ENCODE measurements at regions not wholly inside any gene's neighbourhood (a gene's known extent, or its start where the extent isn't known, plus 50 kb on each side); places are given as distances from the start of the nearest gene placed in this dataset.

DNA sequence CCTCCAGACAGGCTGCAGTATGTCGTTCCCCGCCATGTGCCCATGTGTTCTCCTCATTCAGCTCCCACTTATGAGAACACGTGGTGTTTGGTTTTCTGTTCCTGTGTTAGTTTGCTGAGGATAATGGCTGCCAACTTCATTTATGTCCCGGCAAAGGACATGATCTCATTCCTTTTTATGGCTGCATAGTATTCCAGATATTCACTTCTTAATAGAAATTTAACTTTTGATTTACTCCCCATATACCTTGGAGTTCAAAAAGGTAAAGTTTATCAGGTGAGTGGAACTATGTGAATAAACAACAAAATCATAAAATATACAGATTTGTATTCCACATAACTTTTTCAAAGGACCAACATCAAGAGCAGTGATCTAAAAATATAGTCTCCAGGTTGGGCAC lies 372.6 kb downstream of the STK39 start:
- intact Hi-C loops (cut with DNase I, micrococcal nuclease): no loop called here
- TF ChIP-seq, protein P1, sequence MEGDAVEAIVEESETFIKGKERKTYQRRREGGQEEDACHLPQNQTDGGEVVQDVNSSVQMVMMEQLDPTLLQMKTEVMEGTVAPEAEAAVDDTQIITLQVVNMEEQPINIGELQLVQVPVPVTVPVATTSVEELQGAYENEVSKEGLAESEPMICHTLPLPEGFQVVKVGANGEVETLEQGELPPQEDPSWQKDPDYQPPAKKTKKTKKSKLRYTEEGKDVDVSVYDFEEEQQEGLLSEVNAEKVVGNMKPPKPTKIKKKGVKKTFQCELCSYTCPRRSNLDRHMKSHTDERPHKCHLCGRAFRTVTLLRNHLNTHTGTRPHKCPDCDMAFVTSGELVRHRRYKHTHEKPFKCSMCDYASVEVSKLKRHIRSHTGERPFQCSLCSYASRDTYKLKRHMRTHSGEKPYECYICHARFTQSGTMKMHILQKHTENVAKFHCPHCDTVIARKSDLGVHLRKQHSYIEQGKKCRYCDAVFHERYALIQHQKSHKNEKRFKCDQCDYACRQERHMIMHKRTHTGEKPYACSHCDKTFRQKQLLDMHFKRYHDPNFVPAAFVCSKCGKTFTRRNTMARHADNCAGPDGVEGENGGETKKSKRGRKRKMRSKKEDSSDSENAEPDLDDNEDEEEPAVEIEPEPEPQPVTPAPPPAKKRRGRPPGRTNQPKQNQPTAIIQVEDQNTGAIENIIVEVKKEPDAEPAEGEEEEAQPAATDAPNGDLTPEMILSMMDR (IDR thresholded peaks at IDR 0.05): no peak
- no peak for ATAC-seq

DNA sequence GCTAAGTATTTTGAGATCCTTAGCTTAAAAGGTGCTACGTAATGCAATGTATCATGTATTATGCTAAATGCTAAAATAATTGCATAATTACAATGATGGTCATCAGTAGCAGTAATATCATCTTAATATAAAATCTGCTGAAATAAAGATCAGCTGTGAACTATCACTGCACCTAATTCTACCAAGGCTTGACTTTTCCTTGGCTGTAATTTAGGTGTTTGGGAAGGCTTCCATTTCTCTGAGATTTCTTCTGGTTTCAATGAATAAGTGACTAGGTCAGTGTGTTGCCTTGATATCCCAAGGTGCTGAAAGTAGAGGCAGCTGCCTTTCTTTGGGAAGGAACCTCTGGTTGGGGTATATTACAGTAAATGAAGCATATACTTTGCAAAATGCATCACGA lies 376.1 kb downstream of the STK39 start:
- Histone ChIP-seq H3K9me3 (no peaks in the 10 kb centered on the region), H3K36me3 (ENCODE audit: low read depth) (no peaks in the 10 kb centered on the region), H3K4me3 (no peak overlapping the region), H3K4me1 (ENCODE audit: low read depth) (no peaks in the 10 kb centered on the region)
- TF ChIP-seq, protein P1 (IDR thresholded peaks at IDR 0.05): no peak
- intact Hi-C loops (cut with DNase I, micrococcal nuclease): no loop called here
- ATAC-seq (no peak), DNase-seq (no peak)

More for the DNA sequence above, 372.6 kb downstream of the STK39 start:
- Histone ChIP-seq H3K4me3 (no peak overlapping the region), H3K9me3 (no peaks in the 10 kb centered on the region), H3K36me3 (ENCODE audit: low read depth) (no peaks in the 10 kb centered on the region), H3K4me1 (ENCODE audit: low read depth) (no peaks in the 10 kb centered on the region)
- DNase-seq: no peak

DNA sequence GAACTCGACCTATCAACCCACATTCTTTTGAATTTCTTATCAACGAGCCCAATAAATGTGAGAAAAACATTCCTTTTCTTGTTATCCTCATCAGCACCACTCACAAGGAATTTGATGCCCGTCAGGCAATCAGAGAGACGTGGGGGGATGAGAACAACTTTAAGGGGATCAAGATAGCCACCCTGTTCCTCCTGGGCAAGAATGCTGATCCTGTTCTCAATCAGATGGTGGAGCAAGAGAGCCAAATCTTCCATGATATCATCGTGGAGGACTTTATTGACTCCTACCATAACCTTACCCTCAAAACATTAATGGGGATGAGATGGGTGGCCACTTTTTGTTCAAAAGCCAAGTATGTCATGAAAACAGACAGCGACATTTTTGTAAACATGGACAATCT lies 378.2 kb downstream of the STK39 start:
- no peak for DNase-seq
- no peak for ATAC-seq
- TF ChIP-seq, protein P1 (IDR thresholded peaks at IDR 0.05): no peak
- Histone ChIP-seq H3K36me3 (ENCODE audit: low read depth) (no peaks in the 10 kb centered on the region), H3K9me3 (no peaks in the 10 kb centered on the region), H3K4me3 (no peak overlapping the region), H3K4me1 (ENCODE audit: low read depth) (no peaks in the 10 kb centered on the region)
- intact Hi-C loops (cut with DNase I, micrococcal nuclease): no loop called here

DNA sequence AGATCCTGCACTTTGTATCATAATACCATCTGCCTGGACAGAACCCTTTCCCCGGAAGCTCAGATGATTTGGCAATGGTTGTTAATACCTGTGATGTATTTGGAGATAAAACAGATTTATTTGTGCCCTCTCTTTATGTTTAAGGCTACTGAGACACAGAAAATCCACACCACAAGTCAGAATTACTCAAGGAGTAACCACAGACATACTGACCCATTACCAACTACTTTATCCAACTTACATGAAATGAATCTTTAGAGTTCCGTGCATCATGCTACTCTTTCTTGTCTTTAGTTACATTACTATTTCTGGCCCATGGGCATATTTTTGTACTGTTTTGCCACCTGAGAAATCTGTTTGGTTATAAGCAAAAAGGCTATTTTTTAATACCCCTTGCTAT lies 384.0 kb downstream of the STK39 start:
- H3K36me3 ChIP-seq (ENCODE audit: low read depth): no peaks in the 10 kb centered on the region
- H3K4me3 ChIP-seq: no peak overlapping the region
- H3K9me3 ChIP-seq: no peaks in the 10 kb centered on the region
- DNase-seq (no peak), ATAC-seq (no peak)
- H3K4me1 ChIP-seq (ENCODE audit: low read depth): no peaks in the 10 kb centered on the region
- TF ChIP-seq, protein P1 (IDR thresholded peaks at IDR 0.05): no peak
- intact Hi-C loops (cut with DNase I, micrococcal nuclease): no loop called here

DNA sequence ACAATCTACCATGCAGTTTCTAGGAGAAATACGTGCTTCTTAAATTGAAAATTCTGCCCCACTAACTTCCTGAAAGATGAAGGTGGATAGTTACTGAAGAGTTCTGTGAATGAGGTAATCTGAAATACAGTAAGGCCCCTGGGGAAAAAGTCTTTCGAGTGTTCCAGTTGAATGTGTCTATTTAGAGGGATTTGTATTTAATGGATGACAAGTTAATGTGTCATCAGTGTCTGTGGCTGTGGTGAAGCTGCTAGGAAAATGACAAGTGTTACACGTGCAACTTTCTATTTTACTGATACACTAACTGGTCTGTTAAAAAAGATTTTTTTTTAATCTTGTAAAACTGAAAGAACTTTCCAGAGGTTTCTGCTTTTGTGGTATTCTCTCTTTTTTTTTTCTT lies 384.6 kb downstream of the STK39 start:
- DNase-seq (no peak), ATAC-seq (no peak)
- intact Hi-C loops (cut with DNase I, micrococcal nuclease): no loop called here
- Histone ChIP-seq H3K4me3 (no peak overlapping the region), H3K9me3 (no peaks in the 10 kb centered on the region), H3K4me1 (ENCODE audit: low read depth) (no peaks in the 10 kb centered on the region), H3K36me3 (ENCODE audit: low read depth) (no peaks in the 10 kb centered on the region)
- TF ChIP-seq, protein P1 (IDR thresholded peaks at IDR 0.05): no peak

DNA sequence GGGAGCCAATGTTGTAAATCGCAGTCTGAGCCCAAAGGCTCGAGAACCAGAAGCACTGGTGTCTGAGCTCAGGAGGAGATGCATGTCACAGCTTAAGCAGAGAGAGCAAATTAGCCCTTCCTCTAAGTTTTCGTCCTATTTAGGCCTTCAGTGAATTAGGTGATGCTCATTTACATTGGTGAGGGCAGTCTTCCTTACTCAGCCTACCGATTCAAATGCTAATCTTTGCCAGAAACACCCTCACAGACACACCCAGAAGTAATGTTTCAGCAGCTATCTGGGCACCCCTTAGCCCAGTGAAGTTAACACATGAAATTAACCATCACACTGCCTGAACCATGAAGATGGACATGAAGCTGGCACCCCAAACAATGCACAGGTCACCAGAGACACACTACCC lies 385.1 kb downstream of the STK39 start:
- H3K9me3 ChIP-seq: no peaks in the 10 kb centered on the region
- H3K4me3 ChIP-seq: no peak overlapping the region
- no peak for ATAC-seq
- intact Hi-C loops (cut with DNase I, micrococcal nuclease): no loop called here
- H3K4me1 ChIP-seq (ENCODE audit: low read depth): no peaks in the 10 kb centered on the region
- DNase-seq: no peak
- TF ChIP-seq, protein P1 (IDR thresholded peaks at IDR 0.05): no peak
- no peaks in the 10 kb centered on the region for H3K36me3 ChIP-seq (ENCODE audit: low read depth)

Data from mucosa of descending colon (tissue), 3 donors.